Stomach (tissue), 8 donors: ENCODE measurements at regions not wholly inside any gene's neighbourhood (a gene's known extent, or its start where the extent isn't known, plus 50 kb on each side); places are given as distances from the start of the nearest gene placed in this dataset.

Experiments used
- DNase-seq, 2 donors: peaks; one replicate each; pipeline versions ENCODE4 v3.0.0 to v3.0.0-alpha.2; 2013 to 2019
- H3K27ac ChIP-seq, 5 donors: fragments of 200-600 bp in 4 of 5; sonication (generic) in 4 of 5; one replicate each; pipeline ENCODE4 v1.5.1; 2013 to 2019; ENCODE audit warnings: mild to moderate bottlenecking in 1 of 5, moderate library complexity in 1 of 5
- H3K27me3 ChIP-seq, 3 donors: fragments of 200-600 bp; sonication (generic); one replicate each; pipeline ENCODE4 v1.5.1; 2017 to 2019; ENCODE audit warnings: mixed run types in 1 of 3
- H3K36me3 ChIP-seq, 4 donors: fragments of 200-600 bp; sonication (generic); 1 replicate in 3 of 4; 2 replicates in 1 of 4; pipeline ENCODE4 v1.5.1; 2016 to 2019
- H3K4me1 ChIP-seq, 4 donors: fragments of 200-600 bp; sonication (generic); one replicate each; pipeline ENCODE4 v1.5.1; 2016 to 2019
- H3K4me3 ChIP-seq, 4 donors: fragments of 200-600 bp; sonication (generic) in 3 of 4; one replicate each; pipeline ENCODE4 v1.5.1; 2016 to 2019; ENCODE audit warnings: mild to moderate bottlenecking in 1 of 4
- H3K9me3 ChIP-seq, 4 donors: fragments of 200-600 bp; sonication (generic); one replicate each; pipeline ENCODE4 v1.5.1; 2016 to 2019
- EP300 ChIP-seq: sonication (generic); formaldehyde crosslinking; IDR thresholded peaks from one replicate; pipeline ENCODE4 v1.6.1; 2017; ENCODE audit warnings: antibody characterized with exemption
- POLR2A ChIP-seq, 4 donors: fragments of 450-650 bp; IDR thresholded peaks; one replicate each; pipeline ENCODE4 v1.6.1; 2016; ENCODE audit warnings: antibody characterized with exemption in 4 of 4, control low read depth in 2 of 4, mild to moderate bottlenecking in 1 of 4, moderate library complexity in 1 of 4
- POLR2AphosphoS5 ChIP-seq, 3 donors: sonication (generic); formaldehyde crosslinking; IDR thresholded peaks; one replicate each; pipeline ENCODE4 v1.6.1; 2016; ENCODE audit warnings: antibody characterized with exemption in 3 of 3
- WGBS, 5 donors: extraction: QIAGEN DNeasy Blood & Tissue Kit in 3 of 5; methylation state at CpG; one replicate each; pipeline versions ENCODE4 v1.1.5 to v1.1.7; 2013 to 2018; 5-methylcytosine and 5-hydroxymethylcytosine counted together
- intact Hi-C: fragments of 100-400 bp; cut with DNase I; formaldehyde crosslinking; loops from one replicate; pipeline ENCODE4 v1.15.1; 2023; ENCODE audit warnings: low total_unique reads
- TF ChIP-seq, protein P1 (sequence below), 7 experiments: fragments of 450-650 bp in 4 of 7; fragments of 200-600 bp in 3 of 7; sonication (generic) in 3 of 7; IDR thresholded peaks; one replicate each; pipeline ENCODE4 v1.5.1; 2016 to 2019; ENCODE audit warnings: antibody characterized with exemption in 7 of 7, control low read depth in 2 of 7, mild to moderate bottlenecking in 1 of 7
- donor health status: healthy with polysubstance abuse.
- donor health status: Bipolar disorder and iron deficiency.
- donor health status: healthy.

DNA sequence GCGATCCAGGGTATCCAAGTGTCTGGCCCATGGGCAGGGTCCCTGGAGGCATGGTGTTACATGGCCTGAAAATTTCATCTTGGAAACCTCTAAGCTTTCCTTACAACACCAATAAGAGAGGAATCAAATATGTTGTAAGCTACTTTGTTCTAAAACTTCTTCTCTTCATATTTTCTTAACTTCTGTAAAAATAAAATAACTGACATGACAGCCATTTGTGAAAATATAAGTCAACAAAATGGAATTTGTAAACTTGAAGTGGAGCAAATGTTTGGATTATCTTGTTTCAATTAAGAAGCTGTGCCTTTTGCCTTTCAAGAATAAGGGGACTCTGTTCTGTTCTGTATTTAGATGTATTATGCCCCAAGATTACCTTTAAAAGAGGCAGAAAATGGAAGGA is 319.7 kb downstream of the LPIN1 start:
- H3K9me3 ChIP-seq = no peaks in the 10 kb centered on the region
- WGBS, 5 donors = 79 to 96% (median 96%) methylated on average over 1 of the region's 1 CpG
- H3K4me1 ChIP-seq = peaks cover 0 to 9% (median 0%) of the 10 kb centered on the region in 4 donors
- H3K36me3 ChIP-seq = no peaks in the 10 kb centered on the region
- intact Hi-C loops = no loop called here
- no peak for TF ChIP-seq POLR2AphosphoS5 (IDR thresholded peaks at IDR 0.05)
- TF ChIP-seq, protein P1, sequence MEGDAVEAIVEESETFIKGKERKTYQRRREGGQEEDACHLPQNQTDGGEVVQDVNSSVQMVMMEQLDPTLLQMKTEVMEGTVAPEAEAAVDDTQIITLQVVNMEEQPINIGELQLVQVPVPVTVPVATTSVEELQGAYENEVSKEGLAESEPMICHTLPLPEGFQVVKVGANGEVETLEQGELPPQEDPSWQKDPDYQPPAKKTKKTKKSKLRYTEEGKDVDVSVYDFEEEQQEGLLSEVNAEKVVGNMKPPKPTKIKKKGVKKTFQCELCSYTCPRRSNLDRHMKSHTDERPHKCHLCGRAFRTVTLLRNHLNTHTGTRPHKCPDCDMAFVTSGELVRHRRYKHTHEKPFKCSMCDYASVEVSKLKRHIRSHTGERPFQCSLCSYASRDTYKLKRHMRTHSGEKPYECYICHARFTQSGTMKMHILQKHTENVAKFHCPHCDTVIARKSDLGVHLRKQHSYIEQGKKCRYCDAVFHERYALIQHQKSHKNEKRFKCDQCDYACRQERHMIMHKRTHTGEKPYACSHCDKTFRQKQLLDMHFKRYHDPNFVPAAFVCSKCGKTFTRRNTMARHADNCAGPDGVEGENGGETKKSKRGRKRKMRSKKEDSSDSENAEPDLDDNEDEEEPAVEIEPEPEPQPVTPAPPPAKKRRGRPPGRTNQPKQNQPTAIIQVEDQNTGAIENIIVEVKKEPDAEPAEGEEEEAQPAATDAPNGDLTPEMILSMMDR (IDR thresholded peaks at IDR 0.05) = no peak
- TF ChIP-seq POLR2A (IDR thresholded peaks at IDR 0.05) = no peak
- TF ChIP-seq EP300 = no peak
- no peak overlapping the region for H3K27ac ChIP-seq
- H3K4me3 ChIP-seq = no peak overlapping the region
- H3K27me3 ChIP-seq = no peaks in the 10 kb centered on the region
- DNase-seq = no peak

- H3K9me3 ChIP-seq = no peaks in the 10 kb centered on the region
- H3K4me3 ChIP-seq = no peak overlapping the region
- intact Hi-C loops = no loop called here
- peaks cover 0 to 5% (median 0%) of the 10 kb centered on the region in 4 donors for H3K4me1 ChIP-seq
- no peak overlapping the region for H3K27ac ChIP-seq
- TF ChIP-seq POLR2A (IDR thresholded peaks at IDR 0.05) (no peak), POLR2AphosphoS5 (IDR thresholded peaks at IDR 0.05) (no peak), EP300 (no peak)
- TF ChIP-seq, protein P1 (IDR thresholded peaks at IDR 0.05) = no peak
- 86 to 97% (median 92%) methylated on average over 1 of the region's 1 CpG for WGBS, 5 donors
- H3K27me3 ChIP-seq = no peaks in the 10 kb centered on the region
- no peaks in the 10 kb centered on the region for H3K36me3 ChIP-seq
- DNase-seq = no peak
Observed at GRCh38 chr2:12066986-12067385, 320.6 kb downstream of the LPIN1 start.

DNA sequence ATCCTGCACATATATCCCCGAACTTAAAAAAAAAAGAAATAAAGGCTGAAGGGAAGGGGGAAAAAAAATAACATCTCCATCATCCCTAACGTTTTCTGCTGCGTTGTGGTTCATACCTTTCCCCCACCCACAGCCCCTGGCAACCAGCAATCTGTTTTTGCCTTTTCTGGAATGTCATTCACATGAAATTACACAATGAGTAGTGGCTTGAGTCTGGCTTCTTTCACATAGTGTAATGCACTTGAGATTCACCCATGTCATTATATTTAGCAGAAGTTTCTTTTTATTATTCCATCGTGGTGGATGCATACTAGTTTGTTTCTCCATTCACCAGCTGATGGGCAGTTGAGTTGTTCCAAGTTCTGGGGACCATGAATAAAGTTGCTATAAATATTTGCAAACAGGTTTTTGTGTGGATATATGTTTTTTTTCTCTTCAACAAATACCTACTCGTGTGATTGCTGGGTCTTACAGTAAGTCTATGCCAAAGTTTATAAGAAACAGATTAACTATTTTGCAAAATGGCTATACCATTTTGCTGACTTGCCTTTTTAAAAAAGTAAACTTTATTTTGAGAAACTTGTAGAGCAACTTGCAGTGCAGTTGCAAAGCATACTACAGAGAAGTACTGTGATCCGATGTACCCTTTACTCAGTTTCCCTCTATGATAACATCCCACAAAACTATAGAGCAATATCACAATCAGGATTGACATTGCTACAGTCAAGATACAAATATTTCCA is 322.5 kb downstream of the LPIN1 start:
- TF ChIP-seq, protein P1 (IDR thresholded peaks at IDR 0.05) = no peak
- TF ChIP-seq POLR2A (IDR thresholded peaks at IDR 0.05) (no peak), POLR2AphosphoS5 (IDR thresholded peaks at IDR 0.05) (no peak), EP300 (no peak)
- intact Hi-C loops = no loop called here
- DNase-seq = no peak
- Histone ChIP-seq H3K27me3 (no peaks in the 10 kb centered on the region), H3K9me3 (no peaks in the 10 kb centered on the region), H3K36me3 (no peaks in the 10 kb centered on the region), H3K4me3 (no peak overlapping the region), H3K4me1 (no peaks in the 10 kb centered on the region), H3K27ac (no peak overlapping the region)
- whole genome bisulfite sequencing, 5 donors = 36 to 57% (median 49%) methylated on average over 6 of the region's 6 CpGs

DNA sequence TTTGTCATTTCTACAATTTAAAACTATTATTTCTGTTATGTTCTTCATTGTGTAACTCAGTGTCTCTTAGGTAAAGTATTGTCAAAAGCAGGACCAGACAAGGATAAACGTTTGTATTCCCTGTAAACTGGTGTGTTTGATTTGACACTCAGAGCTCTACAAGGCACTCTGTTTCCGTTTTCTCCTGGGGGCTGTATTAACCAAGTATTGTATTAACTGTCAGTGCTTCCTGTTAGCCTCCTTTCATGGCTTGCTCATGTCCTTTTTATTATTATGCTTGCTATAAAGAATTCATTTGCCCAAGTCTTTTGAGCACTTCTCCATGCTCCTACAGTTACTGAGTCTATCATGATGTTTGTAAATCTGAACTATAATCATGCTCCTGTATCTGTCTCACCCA is 323.7 kb downstream of the LPIN1 start:
- TF ChIP-seq POLR2A (IDR thresholded peaks at IDR 0.05) (no peak), POLR2AphosphoS5 (IDR thresholded peaks at IDR 0.05) (no peak), EP300 (no peak)
- TF ChIP-seq, protein P1 (IDR thresholded peaks at IDR 0.05) = no peak
- 20 to 48% (median 41%) methylated on average over 2 of the region's 2 CpGs for WGBS, 5 donors

More for the DNA sequence above, 323.7 kb downstream of the LPIN1 start:
- Histone ChIP-seq H3K27ac (no peak overlapping the region), H3K27me3 (no peaks in the 10 kb centered on the region), H3K4me3 (no peak overlapping the region), H3K9me3 (no peaks in the 10 kb centered on the region), H3K4me1 (no peaks in the 10 kb centered on the region), H3K36me3 (no peaks in the 10 kb centered on the region)
- DNase-seq = no peak
- intact Hi-C loops = no loop called here
